GM23248 (cell line): ENCODE measurements at regions not wholly inside any gene's neighbourhood (a gene's known extent, or its start where the extent isn't known, plus 50 kb on each side); places are given as distances from the start of the nearest gene placed in this dataset.

ENCODE experiments used
- EZH2 ChIP-seq: fragments of 200-600 bp; sonication (generic); IDR thresholded peaks from 2 replicates; pipeline ENCODE4 v1.6.1; 2018; ENCODE audit warnings: antibody characterized with exemption, mild to moderate bottlenecking; ENCODE audit not compliant: insufficient read depth, poor library complexity, severe bottlenecking
- EZH2phosphoT487 ChIP-seq: fragments of 200-600 bp; sonication (generic); IDR thresholded peaks from 2 replicates; pipeline ENCODE4 v1.6.1; 2018; ENCODE audit warnings: antibody characterized with exemption, moderate library complexity, mild to moderate bottlenecking, low read depth; ENCODE audit not compliant: insufficient read depth

GRCh38 chr13:20326809-20327208 is 94.7 kb upstream of the GJB6 start:
- TF ChIP-seq EZH2phosphoT487 = no peak
- no peak for TF ChIP-seq EZH2
